Thyroid gland (tissue), 4 donors: ENCODE measurements at regions not wholly inside any gene's neighbourhood (a gene's known extent, or its start where the extent isn't known, plus 50 kb on each side); places are given as distances from the start of the nearest gene placed in this dataset.

Experiments
- POLR2A ChIP-seq, 2 donors: fragments of 450-650 bp; IDR thresholded peaks; one replicate each; pipeline ENCODE4 v1.6.1; 2017; ENCODE audit warnings: antibody characterized with exemption in 2 of 2, mild to moderate bottlenecking in 2 of 2, moderate library complexity in 1 of 2
- TF ChIP-seq, protein P1 (sequence below), 6 experiments: fragments of 200-600 bp in 3 of 6; fragments of 450-650 bp in 3 of 6; sonication (generic) in 3 of 6; IDR thresholded peaks; one replicate each; pipeline ENCODE4 v1.5.1; 2016 to 2019; ENCODE audit warnings: antibody characterized with exemption in 6 of 6, mild to moderate bottlenecking in 2 of 6, inconsistent platforms in 1 of 6, moderate library complexity in 1 of 6

DNA sequence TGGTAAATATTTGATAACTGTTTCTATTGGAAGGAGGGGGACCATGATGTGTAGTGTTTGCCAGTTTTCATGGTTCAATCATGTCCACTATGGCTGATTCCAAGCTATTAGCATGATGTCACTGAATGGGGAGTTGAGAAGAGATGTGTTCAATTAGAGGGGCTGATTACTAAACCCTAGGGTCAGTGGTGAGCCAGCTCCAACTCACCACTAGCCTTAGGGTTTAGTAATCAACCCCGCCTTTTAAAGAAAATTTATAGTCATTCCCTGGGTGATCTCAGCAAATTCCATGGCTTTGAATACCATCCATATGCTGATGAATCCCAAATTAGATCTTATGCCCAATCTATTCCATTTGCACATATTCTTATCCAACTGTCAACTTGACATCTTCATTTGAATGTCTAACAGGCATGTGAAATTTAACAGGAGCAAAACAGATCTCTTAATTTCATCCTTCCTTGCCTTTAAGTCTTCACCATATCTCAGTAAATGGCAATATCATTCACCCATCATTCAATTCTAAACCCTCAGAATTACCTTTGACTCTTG lies 98.8 kb downstream of the GCNT1 start:
- TF ChIP-seq, protein P1, sequence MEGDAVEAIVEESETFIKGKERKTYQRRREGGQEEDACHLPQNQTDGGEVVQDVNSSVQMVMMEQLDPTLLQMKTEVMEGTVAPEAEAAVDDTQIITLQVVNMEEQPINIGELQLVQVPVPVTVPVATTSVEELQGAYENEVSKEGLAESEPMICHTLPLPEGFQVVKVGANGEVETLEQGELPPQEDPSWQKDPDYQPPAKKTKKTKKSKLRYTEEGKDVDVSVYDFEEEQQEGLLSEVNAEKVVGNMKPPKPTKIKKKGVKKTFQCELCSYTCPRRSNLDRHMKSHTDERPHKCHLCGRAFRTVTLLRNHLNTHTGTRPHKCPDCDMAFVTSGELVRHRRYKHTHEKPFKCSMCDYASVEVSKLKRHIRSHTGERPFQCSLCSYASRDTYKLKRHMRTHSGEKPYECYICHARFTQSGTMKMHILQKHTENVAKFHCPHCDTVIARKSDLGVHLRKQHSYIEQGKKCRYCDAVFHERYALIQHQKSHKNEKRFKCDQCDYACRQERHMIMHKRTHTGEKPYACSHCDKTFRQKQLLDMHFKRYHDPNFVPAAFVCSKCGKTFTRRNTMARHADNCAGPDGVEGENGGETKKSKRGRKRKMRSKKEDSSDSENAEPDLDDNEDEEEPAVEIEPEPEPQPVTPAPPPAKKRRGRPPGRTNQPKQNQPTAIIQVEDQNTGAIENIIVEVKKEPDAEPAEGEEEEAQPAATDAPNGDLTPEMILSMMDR (IDR thresholded peaks at IDR 0.05): no peak
- no peak for TF ChIP-seq POLR2A (IDR thresholded peaks at IDR 0.05)
